ENCODE measurements at regions not wholly inside any gene's neighbourhood (a gene's known extent, or its start where the extent isn't known, plus 50 kb on each side); places are given as distances from the start of the nearest gene placed in this dataset.

- DNase-seq (ENCODE audit: low read depth), result no peak
- H3K4me3 ChIP-seq (ENCODE audit: control insufficient read depth, low read depth, low read length), result no peak overlapping the region
- TF ChIP-seq, protein P1, sequence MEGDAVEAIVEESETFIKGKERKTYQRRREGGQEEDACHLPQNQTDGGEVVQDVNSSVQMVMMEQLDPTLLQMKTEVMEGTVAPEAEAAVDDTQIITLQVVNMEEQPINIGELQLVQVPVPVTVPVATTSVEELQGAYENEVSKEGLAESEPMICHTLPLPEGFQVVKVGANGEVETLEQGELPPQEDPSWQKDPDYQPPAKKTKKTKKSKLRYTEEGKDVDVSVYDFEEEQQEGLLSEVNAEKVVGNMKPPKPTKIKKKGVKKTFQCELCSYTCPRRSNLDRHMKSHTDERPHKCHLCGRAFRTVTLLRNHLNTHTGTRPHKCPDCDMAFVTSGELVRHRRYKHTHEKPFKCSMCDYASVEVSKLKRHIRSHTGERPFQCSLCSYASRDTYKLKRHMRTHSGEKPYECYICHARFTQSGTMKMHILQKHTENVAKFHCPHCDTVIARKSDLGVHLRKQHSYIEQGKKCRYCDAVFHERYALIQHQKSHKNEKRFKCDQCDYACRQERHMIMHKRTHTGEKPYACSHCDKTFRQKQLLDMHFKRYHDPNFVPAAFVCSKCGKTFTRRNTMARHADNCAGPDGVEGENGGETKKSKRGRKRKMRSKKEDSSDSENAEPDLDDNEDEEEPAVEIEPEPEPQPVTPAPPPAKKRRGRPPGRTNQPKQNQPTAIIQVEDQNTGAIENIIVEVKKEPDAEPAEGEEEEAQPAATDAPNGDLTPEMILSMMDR (IDR thresholded peaks at IDR 0.05; ENCODE audit: control insufficient read depth, insufficient read depth, low read depth, low read length, missing control alignments), result no peak
These were observed 289.6 kb downstream of the DTWD2 start for GRCh38 chr5:118698774-118699173.

GRCh38 chr5:118696076-118696475 is 292.3 kb downstream of the DTWD2 start:
- DNase-seq (ENCODE audit: low read depth), result no peak
- no peak overlapping the region for H3K4me3 ChIP-seq (ENCODE audit: control insufficient read depth, low read depth, low read length)
- TF ChIP-seq, protein P1 (IDR thresholded peaks at IDR 0.05; ENCODE audit: control insufficient read depth, insufficient read depth, low read depth, low read length, missing control alignments), result no peak

DNA sequence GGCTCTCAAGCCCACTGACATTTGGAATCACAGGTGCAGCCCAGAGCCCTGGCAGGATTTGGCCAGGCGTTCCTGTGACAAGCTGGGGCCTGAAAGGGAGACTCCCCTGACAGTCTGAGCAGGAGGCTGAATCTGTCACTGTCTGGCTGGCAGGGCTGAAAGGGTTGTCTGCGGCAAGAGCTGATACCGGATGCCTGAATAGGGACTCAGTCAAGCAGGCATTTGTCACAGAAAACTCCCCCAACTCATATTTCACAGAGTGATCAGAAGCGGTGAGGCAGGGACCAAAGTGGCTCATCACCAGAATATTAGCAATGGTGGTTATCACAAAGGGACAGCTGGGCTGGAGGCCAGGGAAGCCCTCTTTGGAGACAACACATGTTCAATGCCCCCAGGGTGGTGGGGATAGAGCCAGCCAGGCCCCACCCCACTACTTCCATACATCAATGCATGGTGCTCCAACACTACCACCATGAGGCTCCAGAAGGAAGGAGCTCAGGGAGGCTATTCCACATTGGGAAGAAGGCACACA is 295.5 kb downstream of the DTWD2 start:
- TF ChIP-seq, protein P1 (IDR thresholded peaks at IDR 0.05; ENCODE audit: control insufficient read depth, insufficient read depth, low read depth, low read length, missing control alignments), result no peak
- DNase-seq (ENCODE audit: low read depth), result no peak

GRCh38 chr5:118687661-118688621 is 300.4 kb downstream of the DTWD2 start:
- no peak for DNase-seq (ENCODE audit: low read depth)
- TF ChIP-seq, protein P1 (IDR thresholded peaks at IDR 0.05; ENCODE audit: control insufficient read depth, insufficient read depth, low read depth, low read length, missing control alignments), result no peak
- no peak overlapping the region for H3K4me3 ChIP-seq (ENCODE audit: control insufficient read depth, low read depth, low read length)

More for the DNA sequence above, 295.5 kb downstream of the DTWD2 start:
- H3K4me3 ChIP-seq (ENCODE audit: control insufficient read depth, low read depth, low read length), result no peak overlapping the region

- TF ChIP-seq, protein P1 (IDR thresholded peaks at IDR 0.05; ENCODE audit: control insufficient read depth, insufficient read depth, low read depth, low read length, missing control alignments), result no peak
- H3K4me3 ChIP-seq (ENCODE audit: control insufficient read depth, low read depth, low read length), result no peak overlapping the region
- DNase-seq (ENCODE audit: low read depth), result no peak
These were observed 301.2 kb downstream of the DTWD2 start for GRCh38 chr5:118687100-118687499.

GRCh38 chr5:118681655-118682054 is 306.7 kb downstream of the DTWD2 start:
- no peak for DNase-seq (ENCODE audit: low read depth)
- TF ChIP-seq, protein P1 (IDR thresholded peaks at IDR 0.05; ENCODE audit: control insufficient read depth, insufficient read depth, low read depth, low read length, missing control alignments), result no peak
- H3K4me3 ChIP-seq (ENCODE audit: control insufficient read depth, low read depth, low read length), result no peak overlapping the region
